Activated CD4-positive, alpha-beta T cell treated with anti-CD3 and anti-CD28 coated beads, Interleukin-2, amount 50 U/mL, for 4 hours (primary cell): ENCODE measurements at regions not wholly inside any gene's neighbourhood (a gene's known extent, or its start where the extent isn't known, plus 50 kb on each side); places are given as distances from the start of the nearest gene placed in this dataset.

Experiments
- DNase-seq, 2 experiments: peaks; one replicate each; pipeline ENCODE4 v3.0.0-alpha.2; 2020

DNA sequence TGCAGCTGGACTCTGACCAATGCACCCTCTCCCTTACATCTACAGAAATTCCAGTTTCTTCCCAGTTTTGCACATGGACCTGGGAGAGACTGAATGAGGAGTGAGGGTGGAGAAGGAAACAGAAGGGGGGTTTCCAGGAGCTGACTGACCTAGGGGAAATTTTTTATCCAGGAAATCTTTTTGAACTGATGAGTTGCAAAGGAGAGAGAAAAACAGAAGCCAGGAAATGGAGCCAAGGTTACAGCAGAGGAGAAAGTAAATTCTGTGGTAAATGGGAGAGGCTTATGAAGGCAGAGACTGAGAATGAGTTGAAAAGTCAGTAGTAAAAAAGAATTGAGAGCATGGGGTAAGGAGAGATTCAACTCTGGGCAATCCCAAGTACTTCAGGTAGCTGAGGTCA is 192.8 kb downstream of the SMIM20 start:
- no peak for DNase-seq

DNA sequence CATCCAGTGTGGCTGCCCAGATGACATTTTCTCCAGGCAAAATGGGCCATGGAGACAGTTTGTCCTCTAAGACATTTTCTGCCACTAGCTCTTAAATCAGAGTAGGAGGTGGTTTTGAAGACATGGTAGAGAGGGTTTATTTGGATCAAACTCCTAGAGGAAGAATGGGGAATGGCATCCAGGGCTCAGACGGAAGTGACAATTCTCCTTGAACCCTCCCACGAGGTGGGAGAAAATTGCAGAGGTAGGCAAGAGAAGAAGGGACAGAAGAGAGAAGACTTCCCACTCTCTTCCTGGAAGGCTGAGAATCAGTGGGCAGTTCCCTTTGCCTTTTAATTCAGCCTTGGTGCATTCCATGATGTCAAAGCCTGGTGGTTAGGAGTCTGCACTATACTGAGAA is 194.0 kb downstream of the SMIM20 start:
- no peak for DNase-seq

DNA sequence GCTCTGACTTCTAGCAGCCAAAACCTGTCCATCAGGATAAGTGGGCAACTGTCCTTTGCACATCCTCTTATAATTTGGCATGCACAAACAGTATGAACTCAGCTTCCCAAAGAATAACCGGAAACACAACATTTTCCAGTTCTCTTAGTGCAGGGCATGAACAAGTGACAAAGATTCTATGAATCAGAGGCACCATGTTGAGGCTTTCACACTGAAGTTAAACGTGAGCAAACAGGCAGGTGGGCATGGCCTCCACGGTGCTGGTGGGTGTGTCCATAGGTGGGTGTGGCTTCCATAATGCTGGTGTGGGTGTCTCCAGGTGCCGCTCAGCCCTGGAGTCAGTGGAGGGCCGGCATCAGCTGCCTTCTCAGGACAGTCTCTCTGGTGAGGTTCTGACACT is 196.5 kb downstream of the SMIM20 start:
- no peak for DNase-seq

DNA sequence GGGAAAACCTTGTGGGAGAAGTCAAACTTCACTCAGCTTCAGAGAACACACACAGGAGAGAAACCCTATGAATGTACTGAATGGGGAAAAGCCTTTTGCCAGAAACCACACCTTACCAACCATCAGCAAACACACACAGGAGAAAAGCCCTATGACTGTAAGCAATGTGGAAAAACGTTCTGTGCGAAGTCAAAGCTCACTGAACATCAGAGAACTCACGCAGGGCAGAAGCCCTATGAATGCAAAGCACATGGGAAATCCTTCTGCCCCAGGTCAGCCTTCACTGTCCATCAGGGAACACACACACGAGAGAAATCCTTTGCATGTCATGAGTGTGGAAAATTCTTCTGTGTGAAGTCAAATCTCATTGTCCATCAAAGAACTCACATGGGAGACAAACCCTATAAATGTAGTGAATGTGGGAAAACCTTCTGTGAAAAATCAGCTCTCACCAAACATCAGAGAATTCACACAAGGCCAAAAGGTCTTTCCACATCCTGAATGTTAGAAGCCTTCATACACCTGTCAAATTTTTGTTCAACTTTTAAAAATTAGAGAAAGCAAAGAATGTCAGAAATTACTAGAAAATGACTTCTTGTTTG is 199.4 kb downstream of the SMIM20 start:
- DNase-seq = no peak

DNA sequence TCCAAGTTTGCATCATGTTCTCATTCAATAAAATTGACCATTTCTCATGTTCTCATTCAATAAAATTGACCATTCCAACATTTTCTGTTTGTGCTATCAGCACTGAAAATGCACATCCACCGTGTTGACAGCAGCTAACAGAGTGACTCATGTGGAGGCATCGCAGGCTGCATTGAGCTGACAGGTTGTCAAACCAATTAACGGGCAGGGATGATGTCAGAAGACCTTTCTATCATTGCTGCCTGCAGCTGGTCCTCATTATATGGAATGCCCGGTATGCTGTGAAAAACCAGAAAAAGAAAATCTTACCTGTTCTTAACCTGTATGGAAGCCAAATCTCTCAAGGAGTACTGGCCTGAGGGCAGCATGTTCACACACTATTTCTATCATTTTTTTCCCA is 202.0 kb downstream of the SMIM20 start:
- no peak for DNase-seq

DNA sequence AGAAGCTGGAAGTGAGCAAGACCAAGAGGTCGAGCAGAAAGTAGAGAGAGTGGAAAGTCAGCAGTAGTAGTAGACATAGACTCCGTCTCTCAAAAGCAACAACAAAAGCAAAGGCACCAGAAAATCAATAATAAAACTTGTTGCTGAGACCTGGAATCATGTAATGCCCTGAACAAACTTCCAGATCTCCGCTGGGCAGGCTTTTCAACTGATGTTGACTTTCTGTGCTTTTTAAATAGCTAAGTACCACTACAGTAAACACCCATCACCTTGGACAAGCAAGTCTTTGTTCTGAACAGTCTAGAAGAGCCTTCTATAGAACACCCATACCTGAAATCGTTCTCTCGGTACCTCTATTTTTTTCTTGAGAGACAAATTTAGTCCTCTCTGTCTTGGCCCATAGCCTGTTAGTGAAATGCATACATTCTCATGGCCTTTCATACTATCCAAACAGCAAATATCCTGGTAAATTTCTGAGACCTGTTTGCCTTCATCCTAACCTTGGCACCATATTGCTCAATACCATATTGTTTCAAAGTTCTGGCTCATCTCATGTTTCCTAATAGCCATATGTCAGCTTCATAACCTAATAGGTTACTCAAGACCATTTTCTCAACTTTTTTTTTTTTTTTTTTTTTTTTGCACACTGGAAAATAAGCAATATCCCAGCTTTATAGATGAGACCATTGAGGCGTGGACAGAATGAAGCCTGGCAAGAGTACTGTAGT is 200.6 kb upstream of the RBPJ start:
- DNase-seq = no peak

DNA sequence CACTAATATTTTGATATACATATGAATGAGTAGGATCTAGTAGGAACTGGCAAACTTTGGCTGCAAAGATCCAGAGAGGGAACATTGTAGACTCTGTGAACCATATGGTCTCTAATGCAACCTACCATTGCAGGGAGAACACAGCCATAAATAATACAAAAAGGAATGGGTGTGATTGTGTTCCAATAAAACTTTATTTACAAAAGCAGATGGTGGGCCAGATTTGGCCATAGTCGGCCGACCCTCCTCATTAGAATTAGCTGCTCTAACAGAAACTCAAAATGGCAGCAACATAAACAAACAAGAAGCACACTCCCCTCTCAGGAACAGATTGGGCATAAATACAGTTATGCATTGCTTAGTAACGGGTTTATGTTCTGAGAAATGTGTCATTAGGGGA is 198.1 kb upstream of the RBPJ start:
- no peak for DNase-seq

DNA sequence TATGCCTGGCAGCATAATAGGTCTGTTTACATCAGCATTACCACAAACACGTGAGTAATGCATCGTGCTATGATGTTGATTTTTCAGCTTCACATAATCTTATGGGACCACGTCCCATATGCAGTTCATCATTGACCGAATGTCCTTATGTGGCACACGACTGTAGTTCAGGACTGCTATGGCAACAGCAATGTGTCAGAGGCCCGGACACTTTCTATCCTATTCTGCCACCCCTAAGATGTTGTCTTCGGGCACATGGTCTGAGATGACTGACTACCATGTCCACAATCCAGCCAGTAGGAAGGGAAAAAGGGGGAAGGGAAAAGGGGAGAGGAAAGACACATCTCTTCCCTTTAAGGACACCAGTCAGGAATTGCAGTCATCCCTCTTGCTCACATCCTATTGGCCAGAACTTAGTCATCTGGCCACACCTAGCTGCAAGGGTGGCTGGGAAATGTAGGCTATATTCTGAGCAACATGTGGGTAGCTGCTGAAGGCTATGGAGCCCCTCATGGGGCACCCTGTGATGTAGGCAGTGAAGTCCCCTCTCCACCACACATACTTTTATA is 196.0 kb upstream of the RBPJ start:
- DNase-seq = no peak

DNA sequence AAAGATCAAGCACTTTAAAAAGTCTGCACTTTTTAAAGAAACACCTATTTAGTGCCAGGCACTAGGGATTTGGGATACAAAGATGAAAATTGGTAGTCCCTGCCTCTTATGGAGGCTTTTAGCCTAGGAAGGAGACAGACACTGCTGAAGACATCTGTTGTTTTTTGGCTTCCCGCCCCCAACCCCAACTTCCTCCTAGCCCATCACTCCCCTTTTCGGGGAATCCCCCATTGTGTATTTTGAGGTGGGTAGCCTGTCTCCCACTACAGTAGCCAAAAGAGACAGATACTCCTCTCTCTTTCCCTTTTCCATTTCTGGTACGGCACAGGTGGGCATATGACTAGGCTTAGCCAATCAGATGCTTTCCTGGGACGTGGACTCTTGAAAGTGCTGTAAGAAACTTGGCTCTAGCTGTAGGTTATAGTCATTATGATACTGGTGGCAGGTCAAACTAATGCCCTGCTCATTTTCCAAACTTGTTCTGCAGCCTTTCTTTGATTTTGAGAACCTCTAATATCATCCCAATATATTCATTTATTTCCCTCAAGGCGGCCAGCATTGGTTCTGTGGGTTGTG is 194.6 kb upstream of the RBPJ start:
- no peak for DNase-seq

DNA sequence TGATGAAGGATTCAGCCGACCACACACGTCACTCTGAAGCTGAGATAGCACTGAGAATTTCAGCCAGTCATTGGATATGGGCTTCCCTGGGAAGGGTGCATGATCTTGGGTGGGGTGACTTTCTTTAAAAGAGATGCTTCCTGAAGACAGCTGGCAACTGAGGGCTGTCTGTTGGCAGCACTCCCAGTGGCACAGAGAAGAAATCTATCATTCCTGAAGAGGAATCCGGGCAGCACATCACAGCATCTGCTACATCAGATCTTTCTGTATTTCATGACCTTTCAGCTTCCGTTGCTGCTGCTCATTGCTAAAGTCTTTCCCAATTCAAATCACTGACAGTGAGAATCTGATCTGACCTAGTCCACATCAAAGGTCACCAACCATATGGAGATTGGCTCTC is 193.8 kb upstream of the RBPJ start:
- DNase-seq = no peak

DNA sequence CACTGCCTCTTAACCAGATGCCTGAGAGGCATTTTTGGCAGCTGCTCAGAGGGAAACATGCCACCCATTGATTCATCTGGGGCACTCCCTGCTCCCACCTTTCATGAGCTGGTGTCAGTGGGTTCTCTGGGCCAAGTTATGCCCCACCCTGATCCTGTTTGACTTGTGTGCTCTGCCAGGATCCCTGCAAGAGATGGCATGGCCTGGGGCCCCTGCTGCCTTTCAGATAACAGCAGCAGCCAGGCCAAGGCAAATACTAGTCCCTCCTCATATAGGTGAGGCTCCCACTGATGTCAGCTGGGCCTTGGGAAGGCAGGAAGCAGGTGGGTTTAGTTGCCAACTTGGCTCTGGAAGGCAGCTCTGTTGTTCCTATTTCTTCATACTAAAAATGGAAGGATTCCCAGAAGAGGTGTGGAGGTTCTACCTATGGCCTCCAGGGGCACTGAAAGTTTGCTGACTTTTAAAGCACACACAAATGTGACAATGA is 192.9 kb upstream of the RBPJ start:
- DNase-seq = no peak

DNA sequence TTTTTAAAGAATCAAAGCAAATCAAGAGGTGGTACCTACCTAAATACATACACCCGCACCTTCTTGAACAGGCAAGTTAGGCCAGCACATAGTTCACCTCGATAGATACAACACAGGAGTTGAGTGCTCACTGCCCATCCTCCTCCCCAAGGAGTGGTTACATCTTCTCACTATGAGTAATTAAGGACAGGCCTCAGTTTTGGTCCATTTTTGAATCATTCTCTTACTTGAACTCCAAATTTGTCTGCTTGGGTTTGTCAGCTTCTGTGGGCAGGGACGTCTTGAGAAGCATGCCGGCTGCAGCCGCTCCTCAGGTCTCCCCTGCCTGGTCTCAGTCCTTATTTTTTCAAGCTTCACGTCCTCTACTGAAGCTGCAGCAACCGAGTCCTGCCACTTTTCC is 190.6 kb upstream of the RBPJ start:
- DNase-seq = no peak

DNA sequence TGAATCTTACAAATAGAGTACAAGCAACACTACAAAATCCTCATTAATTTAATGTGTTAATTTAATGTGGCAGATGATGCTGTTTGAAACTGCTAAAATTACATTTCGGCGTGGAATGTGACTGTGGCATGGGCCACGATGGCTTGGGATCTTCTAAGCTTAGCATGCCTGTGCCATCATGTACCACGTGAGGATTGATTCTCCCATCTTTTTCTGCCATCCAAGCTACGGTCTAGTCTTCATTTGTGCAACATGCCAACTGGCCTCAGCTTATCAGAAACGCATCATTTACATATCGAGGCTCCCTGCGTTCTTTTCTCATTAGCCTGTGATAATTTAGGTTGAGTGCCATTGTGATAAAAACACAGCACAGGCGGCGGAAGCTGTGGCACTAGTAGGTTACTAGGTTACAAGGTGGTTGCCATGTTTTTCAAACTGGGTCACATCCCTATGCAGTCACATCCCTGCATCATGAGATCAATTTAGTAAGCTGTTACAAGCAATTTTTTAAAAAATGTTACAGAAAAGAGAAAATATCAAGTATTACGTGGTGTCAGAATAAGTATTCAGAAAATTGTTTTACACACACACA is 189.9 kb upstream of the RBPJ start:
- no peak for DNase-seq

DNA sequence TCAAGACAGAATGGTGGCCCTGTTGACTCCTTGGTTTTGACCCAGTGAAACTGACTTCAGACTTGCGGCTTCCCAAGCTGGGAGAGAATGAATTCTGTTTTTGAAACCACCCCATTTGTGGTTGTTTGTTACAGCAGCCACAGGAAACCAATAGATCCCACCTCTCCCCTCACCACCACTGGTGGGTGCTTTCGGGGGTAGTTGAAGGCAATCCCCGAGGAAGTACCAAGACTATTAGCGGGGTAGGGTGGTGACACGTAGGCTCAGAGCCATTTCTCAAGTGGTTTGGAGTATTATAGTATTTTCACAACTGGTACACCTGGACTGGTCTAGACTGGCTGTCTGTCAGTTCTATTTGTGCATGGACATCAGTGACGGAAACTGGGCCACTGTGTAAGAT is 189.1 kb upstream of the RBPJ start:
- DNase-seq = no peak

DNA sequence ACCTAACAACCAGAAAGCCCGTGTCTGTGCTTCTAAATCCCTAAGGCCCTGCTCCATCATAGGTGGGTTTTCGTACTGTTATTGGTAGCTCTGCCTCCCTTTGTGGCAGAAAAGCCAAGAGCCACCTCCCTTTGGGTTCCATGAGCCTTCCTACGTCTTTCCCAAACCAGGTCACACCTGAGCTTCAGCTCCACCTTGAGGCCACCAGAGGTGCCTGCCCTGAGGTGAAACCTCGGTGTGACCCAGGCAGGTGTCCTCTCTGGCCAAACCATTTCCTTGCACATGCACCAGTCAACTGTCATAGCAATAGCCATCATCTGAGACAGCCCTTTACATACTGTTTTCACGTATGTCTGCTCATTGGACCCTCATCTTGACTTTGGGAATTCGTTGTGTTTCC is 188.0 kb upstream of the RBPJ start:
- DNase-seq = no peak

DNA sequence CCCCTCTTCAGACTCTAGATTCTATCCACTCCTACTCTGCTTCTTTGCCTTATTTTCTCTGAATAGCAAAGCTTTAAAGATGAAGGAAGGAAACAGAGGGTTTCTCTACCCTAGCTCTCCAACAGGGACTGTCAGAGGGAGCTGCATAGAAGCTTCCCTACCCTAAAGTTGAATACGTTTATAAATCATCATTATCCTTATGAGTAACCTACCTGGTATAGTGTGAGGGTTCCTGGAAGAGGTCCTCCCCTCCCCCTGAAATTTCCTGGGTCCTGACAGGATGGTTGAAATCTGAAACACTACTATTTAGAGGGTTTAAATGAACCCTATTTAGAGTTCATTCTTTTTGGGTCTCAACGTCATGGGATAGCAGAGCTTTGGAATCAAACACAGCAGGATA is 187.0 kb upstream of the RBPJ start:
- no peak for DNase-seq

DNA sequence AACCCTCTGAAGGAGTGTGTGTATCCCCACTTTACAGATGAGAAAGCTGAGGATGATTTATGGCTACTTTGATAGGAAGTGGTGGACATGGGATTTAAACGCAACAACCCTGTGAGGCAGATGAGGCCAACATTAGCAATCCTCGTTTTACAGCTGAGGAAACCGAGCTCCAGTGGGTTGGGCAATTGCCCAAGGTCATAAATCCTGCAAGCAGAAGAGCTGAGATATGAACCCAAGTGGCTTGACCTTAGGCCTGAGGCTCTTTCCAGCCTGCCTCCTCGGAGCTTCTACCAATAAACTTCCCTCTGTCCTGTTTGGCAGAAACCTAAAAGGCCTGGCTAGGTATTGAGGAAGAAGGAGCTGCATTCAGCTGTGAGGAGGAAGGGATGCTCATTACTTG is 185.5 kb upstream of the RBPJ start:
- no peak for DNase-seq

DNA sequence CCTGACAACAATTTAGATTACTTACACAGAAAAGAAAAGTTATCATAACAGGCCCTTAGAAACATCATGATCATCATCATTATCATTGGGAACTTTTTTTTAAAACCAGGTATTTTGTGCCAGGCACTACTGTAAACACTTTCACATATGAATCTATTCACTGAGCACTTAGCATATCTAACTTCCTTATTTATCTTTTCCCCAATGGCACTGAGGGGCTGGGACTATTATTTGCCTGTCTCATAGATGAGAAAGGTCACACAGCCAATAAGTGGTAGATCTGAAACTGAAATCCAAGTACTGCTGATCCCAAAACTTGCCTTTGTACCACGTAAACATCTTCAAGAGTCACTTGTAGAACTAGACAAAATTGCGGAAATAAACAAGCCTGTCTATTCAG is 184.2 kb upstream of the RBPJ start:
- no peak for DNase-seq

DNA sequence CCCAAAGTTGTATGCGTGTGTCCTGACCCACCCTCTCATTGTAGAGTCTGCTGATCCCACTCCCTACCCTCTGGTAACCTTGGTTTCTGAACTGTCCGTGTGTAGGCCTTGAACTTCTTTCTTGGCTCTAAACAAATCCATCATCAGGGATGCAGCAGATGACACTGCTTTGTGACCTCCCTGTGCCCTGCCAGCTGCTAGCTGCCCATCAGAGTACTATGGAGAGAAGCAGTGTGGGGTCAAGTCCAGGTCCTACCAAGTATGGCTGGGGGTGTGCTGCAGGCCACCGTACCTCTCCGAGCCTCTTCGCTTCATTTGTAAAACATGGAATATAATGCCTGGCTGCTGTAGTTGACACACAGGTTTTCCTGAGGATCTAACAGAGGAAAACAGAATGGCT is 183.5 kb upstream of the RBPJ start:
- no peak for DNase-seq

DNA sequence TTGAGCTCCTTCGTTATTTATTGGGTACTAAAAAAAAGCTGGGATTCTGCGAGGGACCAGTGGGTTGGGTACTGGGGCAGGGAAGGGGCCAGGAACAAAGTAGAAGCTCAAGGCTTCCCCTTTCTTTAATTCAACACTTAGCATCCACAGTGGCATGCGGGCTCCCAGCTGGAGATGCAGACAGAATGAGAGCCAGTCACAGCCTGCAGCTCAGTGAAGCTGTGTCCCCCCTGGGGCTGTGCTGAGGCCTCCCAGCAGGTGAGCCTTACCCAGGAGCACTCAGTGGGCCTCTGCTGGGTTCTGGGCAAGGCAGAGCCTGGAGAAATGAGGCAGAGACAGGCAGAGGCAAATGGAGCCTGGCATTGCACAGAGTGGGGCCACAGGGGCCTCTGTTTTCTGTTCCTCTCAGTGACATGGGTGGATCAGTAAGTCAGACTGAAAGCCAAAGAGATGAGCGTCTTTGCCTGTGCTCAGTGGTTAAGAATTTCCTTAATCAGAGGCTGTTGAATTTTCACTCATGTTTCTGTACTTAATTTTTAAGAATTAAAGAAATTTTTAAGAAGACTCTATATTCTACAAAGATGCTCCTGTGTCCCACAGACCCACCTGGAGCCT is 181.4 kb upstream of the RBPJ start:
- no peak for DNase-seq

DNA sequence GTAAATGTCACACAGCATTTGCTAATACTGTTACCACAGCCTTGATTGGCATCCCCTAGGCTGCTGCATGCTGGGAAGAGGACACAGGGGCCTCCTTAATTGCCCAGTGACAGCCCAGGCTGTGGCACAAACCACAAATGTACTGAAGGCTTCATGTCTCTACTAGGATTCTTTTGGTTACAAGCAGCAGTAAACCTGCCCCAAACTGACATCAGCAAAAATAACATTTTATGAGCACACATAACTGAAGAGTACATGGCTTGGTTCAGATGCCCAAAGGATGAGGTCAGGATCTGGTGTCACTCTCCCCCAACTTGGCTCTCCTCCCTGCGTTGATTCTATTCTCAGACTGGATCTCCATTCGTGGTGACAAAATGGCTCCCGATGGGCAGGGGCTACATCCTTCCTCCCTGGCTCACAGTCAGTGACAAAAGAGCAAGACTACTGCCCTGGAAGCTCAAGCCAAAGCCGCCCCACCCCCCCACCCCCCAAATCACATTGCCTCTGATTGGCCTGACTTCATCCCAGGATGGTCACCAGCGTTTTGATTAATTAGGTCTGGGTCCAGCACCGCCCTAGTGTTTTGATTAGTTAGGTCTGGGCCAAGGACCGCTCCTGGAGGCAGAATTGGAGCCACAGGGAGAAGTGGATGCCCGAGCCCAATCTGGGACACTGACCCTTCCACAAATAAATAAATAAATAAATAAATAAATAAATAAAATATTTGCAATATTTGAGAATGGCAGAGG is 180.5 kb upstream of the RBPJ start:
- DNase-seq = no peak

DNA sequence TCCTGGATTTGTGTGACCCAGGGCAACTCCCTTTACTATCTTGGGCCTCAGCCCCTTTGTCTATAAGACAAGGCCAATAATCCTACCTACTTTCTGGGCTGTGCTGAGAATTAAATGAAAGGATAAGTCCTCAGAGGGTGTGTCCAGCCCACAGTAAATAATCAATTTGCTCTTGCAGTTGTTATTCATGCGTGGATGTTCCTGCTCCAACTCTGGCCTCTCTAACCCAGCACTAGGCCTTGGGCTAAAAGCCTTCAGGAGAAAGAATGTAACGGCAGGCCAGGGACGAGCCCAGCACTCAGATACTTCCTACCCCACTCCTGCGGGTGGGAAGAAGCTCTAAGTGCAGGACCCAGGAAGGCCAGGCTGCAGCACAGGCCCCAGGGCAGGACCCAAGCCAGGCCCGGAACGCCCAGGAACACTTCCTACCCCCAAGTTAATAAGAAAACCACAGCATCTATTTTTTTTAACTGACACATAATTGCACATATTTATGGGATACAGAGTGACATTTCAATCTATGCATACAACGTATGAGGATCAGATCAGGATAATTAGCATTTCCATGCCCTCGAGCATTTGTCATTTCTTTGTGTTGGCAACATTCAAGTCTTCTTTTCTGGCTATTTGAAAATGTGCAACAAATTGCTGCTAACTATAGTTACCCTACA is 179.6 kb upstream of the RBPJ start:
- DNase-seq = no peak
